OCI-LY1 (cell line): ENCODE measurements at regions not wholly inside any gene's neighbourhood (a gene's known extent, or its start where the extent isn't known, plus 50 kb on each side); places are given as distances from the start of the nearest gene placed in this dataset.
"Not testable (repeated sequence)": the region's sequence is repeated elsewhere in the genome, so short reads cannot be mapped to it uniquely, and the experiment has no call there.

Source experiments
- CTCF ChIP-seq: fragments of 200-600 bp; sonication (generic), shearing (Covaris generic); IDR thresholded peaks from 2 replicates; pipeline ENCODE4 v1.5.1; 2017; ENCODE audit warnings: mild to moderate bottlenecking, antibody characterized with exemption, low read length, moderate library complexity, mixed read lengths
- EZH2 ChIP-seq: fragments of 200-600 bp; sonication (generic), shearing (Covaris generic); IDR thresholded peaks from 2 replicates; pipeline ENCODE4 v1.8.0; 2017; ENCODE audit warnings: borderline replicate concordance, mixed run types, mild to moderate bottlenecking, antibody characterized with exemption, low read length, moderate library complexity, mixed read lengths

- TF ChIP-seq CTCF, EZH2: not testable (repeated sequence)
Observed at GRCh38 chr2:185988907-185989306, 250.3 kb downstream of the FSIP2 start.
